Endothelial cell (in vitro differentiated cells): ENCODE measurements at regions not wholly inside any gene's neighbourhood (a gene's known extent, or its start where the extent isn't known, plus 50 kb on each side); places are given as distances from the start of the nearest gene placed in this dataset.

ENCODE experiments used
- DNase-seq: peaks from one replicate; pipeline ENCODE4 v3.0.0; 2021; ENCODE audit warnings: low spot score
- H3K27ac Mint-ChIP-seq: one replicate; pipeline ENCODE4 v1.8.0; 2021; ENCODE audit warnings: mixed read lengths, inconsistent platforms; ENCODE audit not compliant: unreplicated experiment
- H3K27me3 Mint-ChIP-seq: one replicate; pipeline ENCODE4 v1.8.0; 2021; ENCODE audit warnings: mild to moderate bottlenecking, moderate library complexity, mixed read lengths, inconsistent platforms; ENCODE audit not compliant: unreplicated experiment
- H3K36me3 Mint-ChIP-seq: one replicate; pipeline ENCODE4 v1.8.0; 2021; ENCODE audit warnings: mild to moderate bottlenecking, low read depth, mixed read lengths, inconsistent platforms; ENCODE audit not compliant: unreplicated experiment
- H3K4me1 Mint-ChIP-seq: one replicate; pipeline ENCODE4 v1.8.0; 2021; ENCODE audit warnings: mild to moderate bottlenecking, mixed read lengths, inconsistent platforms; ENCODE audit not compliant: unreplicated experiment
- H3K4me3 Mint-ChIP-seq: one replicate; pipeline ENCODE4 v1.8.0; 2021; ENCODE audit warnings: mild to moderate bottlenecking, mixed read lengths, inconsistent platforms; ENCODE audit not compliant: unreplicated experiment
- H3K9me3 Mint-ChIP-seq: one replicate; pipeline ENCODE4 v1.8.0; 2021; ENCODE audit warnings: mixed read lengths, inconsistent platforms; ENCODE audit not compliant: unreplicated experiment
- TF ChIP-seq, protein P1 (sequence below): fragments of 200-600 bp; sonication (generic); IDR thresholded peaks from one replicate; pipeline ENCODE4 v1.5.0; 2021; ENCODE audit warnings: antibody characterized with exemption; ENCODE audit not compliant: unreplicated experiment

DNA sequence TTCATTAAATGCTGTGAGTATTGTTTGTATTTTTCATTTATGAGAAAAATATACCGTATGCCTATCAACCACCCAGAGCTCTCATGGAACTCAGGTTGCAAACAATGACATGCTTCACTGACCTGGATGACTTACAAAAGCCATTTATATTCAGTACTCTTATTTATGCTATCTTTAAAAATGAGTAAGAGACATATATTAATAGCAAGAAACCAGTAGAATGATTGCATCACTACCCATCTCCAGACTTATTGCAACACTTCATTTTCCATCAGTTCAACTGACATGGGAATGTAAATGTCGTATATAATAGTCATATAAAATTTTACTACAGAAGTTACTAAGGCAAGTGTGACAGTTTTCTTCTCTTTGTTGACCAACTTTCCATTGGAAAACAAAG is 69.1 kb downstream of the OTP start:
- no peak for DNase-seq
- no peaks in the 10 kb centered on the region for H3K27me3 Mint-ChIP-seq
- H3K9me3 Mint-ChIP-seq = no peaks in the 10 kb centered on the region
- TF ChIP-seq, protein P1, sequence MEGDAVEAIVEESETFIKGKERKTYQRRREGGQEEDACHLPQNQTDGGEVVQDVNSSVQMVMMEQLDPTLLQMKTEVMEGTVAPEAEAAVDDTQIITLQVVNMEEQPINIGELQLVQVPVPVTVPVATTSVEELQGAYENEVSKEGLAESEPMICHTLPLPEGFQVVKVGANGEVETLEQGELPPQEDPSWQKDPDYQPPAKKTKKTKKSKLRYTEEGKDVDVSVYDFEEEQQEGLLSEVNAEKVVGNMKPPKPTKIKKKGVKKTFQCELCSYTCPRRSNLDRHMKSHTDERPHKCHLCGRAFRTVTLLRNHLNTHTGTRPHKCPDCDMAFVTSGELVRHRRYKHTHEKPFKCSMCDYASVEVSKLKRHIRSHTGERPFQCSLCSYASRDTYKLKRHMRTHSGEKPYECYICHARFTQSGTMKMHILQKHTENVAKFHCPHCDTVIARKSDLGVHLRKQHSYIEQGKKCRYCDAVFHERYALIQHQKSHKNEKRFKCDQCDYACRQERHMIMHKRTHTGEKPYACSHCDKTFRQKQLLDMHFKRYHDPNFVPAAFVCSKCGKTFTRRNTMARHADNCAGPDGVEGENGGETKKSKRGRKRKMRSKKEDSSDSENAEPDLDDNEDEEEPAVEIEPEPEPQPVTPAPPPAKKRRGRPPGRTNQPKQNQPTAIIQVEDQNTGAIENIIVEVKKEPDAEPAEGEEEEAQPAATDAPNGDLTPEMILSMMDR = no peak
- H3K27ac Mint-ChIP-seq = no peak overlapping the region
- no peaks in the 10 kb centered on the region for H3K36me3 Mint-ChIP-seq
- H3K4me3 Mint-ChIP-seq = no peak overlapping the region
- H3K4me1 Mint-ChIP-seq = no peaks in the 10 kb centered on the region

DNA sequence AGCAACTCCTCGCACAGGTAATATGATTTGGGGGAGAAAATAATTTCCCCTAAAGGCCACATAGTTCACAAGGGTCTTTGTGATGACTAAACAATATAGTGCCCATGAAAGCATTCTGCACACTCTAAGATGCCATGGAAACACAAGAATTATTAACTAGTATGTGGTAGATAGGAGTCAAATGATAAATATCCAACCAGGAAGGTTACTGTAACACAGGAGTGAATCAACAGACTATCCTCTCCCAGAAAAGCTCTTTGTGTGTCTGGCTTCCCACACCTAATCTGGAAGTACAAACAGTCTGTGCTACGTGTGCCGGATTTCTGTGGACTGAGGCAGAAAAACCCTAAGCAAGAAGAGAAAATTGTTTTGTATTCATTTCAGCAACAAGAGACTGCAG is 70.0 kb downstream of the OTP start:
- Mint-ChIP-seq H3K9me3 (no peaks in the 10 kb centered on the region), H3K27me3 (no peaks in the 10 kb centered on the region), H3K4me1 (no peaks in the 10 kb centered on the region), H3K4me3 (no peak overlapping the region), H3K27ac (no peak overlapping the region), H3K36me3 (no peaks in the 10 kb centered on the region)
- TF ChIP-seq, protein P1 = no peak
- DNase-seq = no peak

DNA sequence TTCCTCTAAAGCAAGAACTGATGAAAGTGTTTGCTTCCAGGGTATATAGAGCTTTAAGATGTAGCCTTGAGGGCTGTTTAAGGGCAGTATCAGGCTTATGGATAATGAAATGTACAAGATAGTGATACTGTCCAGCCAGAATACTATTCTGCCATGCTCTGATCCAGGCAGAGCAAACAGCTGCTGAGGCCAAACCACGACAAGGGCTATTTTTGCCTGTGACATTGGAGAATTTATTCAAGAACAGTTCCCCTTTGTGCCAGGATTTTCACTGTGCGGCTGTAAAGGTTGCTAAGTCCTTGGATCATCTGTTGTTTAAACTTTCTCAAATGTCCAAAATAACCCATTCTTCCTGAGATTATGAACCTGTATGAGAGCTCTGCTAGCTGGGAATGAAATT is 70.4 kb downstream of the OTP start:
- no peak overlapping the region for H3K4me3 Mint-ChIP-seq
- H3K27me3 Mint-ChIP-seq = no peaks in the 10 kb centered on the region
- TF ChIP-seq, protein P1 = no peak
- H3K27ac Mint-ChIP-seq = no peak overlapping the region
- H3K4me1 Mint-ChIP-seq = no peaks in the 10 kb centered on the region
- no peaks in the 10 kb centered on the region for H3K36me3 Mint-ChIP-seq
- DNase-seq = no peak
- no peaks in the 10 kb centered on the region for H3K9me3 Mint-ChIP-seq

DNA sequence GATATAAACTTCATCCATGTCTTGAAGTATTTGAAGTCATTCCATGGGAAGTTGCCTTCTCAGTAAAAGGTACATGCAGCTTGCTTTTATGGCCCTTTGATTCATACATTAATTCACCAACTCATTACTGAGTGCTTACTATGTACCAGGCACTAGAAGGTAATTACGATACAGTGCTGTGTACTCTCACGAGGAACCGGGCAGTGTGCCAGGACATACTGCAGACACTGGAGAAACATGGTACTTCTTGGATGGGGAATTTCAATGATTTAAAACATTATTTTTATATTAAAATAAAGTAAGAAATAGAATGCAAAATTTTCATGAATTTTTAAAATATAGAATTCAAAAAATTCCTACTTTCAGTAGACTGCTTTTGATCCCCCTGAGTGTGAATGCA is 71.4 kb upstream of the WDR41 start:
- Mint-ChIP-seq H3K27me3 (no peaks in the 10 kb centered on the region), H3K27ac (no peak overlapping the region), H3K4me3 (no peak overlapping the region), H3K36me3 (no peaks in the 10 kb centered on the region), H3K9me3 (no peaks in the 10 kb centered on the region), H3K4me1 (no peaks in the 10 kb centered on the region)
- TF ChIP-seq, protein P1 = no peak
- no peak for DNase-seq

DNA sequence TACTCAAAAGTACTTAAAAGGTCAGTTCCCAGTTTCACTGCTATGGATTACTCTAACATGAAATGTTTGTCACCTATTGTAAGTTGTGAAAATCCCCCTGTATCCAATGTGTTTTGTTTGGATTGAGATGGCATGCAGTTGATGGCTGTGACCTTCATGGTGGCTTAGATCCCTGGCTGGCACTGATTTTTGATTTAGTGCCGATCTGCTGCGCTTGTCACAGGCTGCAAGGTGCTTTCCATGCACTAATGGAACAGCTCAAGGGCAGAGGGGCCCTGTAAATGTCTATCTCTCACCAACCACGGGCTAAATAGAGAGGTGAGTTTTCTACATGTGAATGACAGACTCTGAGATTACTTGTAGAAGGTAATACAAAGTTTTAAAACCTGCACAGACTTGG is 69.8 kb upstream of the WDR41 start:
- no peaks in the 10 kb centered on the region for H3K9me3 Mint-ChIP-seq
- H3K27ac Mint-ChIP-seq = no peak overlapping the region
- DNase-seq = no peak
- no peaks in the 10 kb centered on the region for H3K27me3 Mint-ChIP-seq
- H3K4me3 Mint-ChIP-seq = no peak overlapping the region
- H3K36me3 Mint-ChIP-seq = no peaks in the 10 kb centered on the region
- TF ChIP-seq, protein P1 = no peak
- H3K4me1 Mint-ChIP-seq = no peaks in the 10 kb centered on the region
